AG09309 (cell line): ENCODE measurements at regions not wholly inside any gene's neighbourhood (a gene's known extent, or its start where the extent isn't known, plus 50 kb on each side); places are given as distances from the start of the nearest gene placed in this dataset.

Experiments
- DNase-seq: peaks from one replicate; pipeline ENCODE4 v3.0.0-alpha.2; 2010; ENCODE audit warnings: low read depth
- H3K4me3 ChIP-seq: 2 replicates; pipeline ENCODE4 v1.5.1; 2011; ENCODE audit warnings: mild to moderate bottlenecking, low read depth, low read length, moderate library complexity; ENCODE audit not compliant: control insufficient read depth
- TF ChIP-seq, protein P1 (sequence below): IDR thresholded peaks from 2 replicates; pipeline ENCODE4 v1.5.1; 2011; ENCODE audit warnings: mild to moderate bottlenecking, low read depth, low read length, inconsistent platforms; ENCODE audit not compliant: insufficient read depth, control insufficient read depth; ENCODE audit errors: missing control alignments

DNA sequence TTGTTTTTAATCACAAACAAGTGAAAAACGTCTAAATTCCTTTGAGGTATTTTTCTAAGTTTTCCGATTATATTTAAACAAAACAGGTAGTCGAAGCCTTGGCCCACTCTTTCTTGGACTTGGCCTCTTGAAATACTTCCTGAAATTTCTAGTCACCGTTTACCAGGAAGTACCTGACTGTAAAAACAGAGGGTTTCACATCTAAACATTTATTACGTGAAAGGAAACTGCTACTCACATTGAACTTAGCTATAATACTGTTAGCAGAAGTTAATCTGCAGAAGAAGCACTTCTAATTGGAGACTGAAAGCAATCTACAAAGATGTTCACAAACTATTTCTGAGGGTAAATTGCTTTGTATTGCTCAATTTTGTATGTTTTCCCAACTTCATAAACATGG lies 526.0 kb upstream of the ADGRL4 start:
- no peak for DNase-seq
- H3K4me3 ChIP-seq = no peak overlapping the region
- TF ChIP-seq, protein P1, sequence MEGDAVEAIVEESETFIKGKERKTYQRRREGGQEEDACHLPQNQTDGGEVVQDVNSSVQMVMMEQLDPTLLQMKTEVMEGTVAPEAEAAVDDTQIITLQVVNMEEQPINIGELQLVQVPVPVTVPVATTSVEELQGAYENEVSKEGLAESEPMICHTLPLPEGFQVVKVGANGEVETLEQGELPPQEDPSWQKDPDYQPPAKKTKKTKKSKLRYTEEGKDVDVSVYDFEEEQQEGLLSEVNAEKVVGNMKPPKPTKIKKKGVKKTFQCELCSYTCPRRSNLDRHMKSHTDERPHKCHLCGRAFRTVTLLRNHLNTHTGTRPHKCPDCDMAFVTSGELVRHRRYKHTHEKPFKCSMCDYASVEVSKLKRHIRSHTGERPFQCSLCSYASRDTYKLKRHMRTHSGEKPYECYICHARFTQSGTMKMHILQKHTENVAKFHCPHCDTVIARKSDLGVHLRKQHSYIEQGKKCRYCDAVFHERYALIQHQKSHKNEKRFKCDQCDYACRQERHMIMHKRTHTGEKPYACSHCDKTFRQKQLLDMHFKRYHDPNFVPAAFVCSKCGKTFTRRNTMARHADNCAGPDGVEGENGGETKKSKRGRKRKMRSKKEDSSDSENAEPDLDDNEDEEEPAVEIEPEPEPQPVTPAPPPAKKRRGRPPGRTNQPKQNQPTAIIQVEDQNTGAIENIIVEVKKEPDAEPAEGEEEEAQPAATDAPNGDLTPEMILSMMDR = no peak

DNA sequence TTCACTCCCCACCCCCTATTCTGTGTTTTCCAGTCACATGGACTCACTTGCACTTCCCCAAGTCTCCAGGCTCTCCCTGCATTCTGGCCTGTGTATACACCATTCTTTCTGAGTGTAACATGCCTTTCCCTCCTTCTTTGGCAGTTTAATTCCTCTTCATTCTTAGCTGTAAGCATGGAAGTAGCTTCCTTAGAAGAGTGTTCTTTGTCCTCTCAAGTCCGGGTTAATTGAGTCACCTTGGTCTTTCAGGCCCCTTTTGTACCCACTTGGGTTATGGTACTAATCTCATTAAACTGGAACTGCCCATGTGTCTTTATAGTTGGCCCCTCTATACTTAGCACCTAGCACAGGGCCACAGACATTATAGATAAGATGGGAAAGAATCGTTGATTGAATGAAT lies 525.3 kb upstream of the ADGRL4 start:
- no peak for DNase-seq
- H3K4me3 ChIP-seq = no peak overlapping the region
- TF ChIP-seq, protein P1 = no peak

DNA sequence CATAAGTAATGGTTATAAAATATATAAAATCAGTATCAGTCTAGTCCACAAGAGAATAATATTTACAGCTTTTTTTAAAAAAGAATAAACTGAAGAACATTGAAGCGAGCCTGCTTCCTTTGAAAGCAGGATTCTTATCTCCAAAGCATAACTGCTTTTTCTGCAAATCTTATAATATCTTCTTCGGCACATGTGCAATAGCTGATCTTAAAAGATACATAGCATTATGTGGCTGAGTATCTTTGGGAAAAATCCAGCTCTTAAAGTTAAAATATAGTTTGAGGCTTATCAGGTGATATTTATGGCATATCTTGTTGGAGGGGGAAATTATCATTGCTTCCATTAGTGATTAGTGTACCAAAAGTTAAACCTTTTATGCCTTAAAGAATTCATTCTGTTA lies 523.9 kb upstream of the ADGRL4 start:
- H3K4me3 ChIP-seq = no peak overlapping the region
- DNase-seq = no peak
- TF ChIP-seq, protein P1 = no peak

DNA sequence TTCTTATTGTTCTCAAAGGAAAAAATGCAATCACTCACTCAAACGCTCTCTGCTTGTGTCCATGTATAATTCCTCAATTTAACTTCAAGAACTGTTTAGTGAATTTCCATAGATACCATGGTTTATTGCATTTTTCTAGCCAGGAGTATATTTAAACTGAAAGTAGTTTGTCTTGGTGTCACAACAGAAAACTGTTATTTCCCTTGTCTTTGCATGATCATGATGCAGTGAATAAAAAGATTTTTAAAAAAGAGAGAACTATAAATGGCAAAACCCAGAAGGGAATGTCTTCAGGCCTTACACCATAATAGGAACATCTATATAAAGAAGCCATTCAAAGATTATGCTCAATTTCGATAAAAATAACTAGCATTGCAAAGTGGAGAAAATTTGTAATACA lies 523.5 kb upstream of the ADGRL4 start:
- DNase-seq = no peak
- H3K4me3 ChIP-seq = no peak overlapping the region
- TF ChIP-seq, protein P1 = no peak

DNA sequence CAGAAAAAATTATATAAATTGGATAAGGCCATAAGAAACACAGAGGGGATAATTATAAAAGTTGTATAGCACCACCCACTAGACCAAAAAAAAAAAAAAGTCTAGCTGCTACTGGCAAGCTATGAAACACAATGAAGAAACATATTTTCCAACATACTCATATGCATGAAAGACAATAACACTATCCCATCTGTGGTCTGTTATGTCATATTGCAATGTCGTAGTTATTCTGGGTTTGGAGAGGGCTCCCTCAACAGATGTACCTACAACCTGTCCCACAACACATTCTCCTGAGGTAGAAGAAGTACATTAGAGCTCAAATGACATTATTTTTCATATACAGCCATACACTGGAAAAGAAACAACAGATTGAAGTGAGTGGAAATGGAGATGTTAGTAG lies 517.6 kb upstream of the ADGRL4 start:
- no peak overlapping the region for H3K4me3 ChIP-seq
- TF ChIP-seq, protein P1 = no peak
- no peak for DNase-seq

DNA sequence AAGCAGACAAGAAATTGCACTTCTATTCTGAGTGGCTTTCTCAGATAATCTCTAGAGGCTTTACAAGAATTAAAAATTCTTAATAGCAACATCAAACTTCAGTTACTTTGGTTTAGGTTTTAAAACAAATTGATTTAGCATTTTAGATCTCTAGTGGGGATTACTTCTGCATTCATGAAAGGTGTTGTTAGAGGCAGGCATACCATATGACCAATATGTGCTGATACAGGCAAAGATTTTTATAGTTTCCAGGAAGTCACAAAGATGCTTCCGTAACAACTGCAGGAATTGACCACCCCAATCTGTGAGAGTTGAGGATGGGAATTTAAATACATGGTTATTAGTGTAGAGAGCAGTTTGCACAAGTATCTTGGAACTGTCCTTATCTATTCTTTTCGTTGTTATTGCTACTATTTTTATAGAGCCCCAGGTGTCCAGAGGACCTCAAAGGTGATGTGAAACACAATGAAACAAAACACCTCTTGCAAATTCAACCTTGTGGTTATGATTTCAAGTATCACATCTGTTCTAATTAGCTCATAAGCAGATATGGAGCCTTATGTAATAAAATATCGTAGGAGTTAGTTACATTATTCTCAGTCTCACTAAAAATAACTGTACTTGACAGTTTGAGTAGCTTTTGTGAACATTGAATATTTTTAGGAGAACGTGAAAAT lies 512.7 kb upstream of the ADGRL4 start:
- TF ChIP-seq, protein P1 = no peak
- no peak overlapping the region for H3K4me3 ChIP-seq
- DNase-seq = no peak
